Urothelium cell line (cell line): ENCODE measurements at regions not wholly inside any gene's neighbourhood (a gene's known extent, or its start where the extent isn't known, plus 50 kb on each side); places are given as distances from the start of the nearest gene placed in this dataset.

Source experiments
- DNase-seq: peaks from one replicate; pipeline ENCODE4 v3.0.0; 2011; ENCODE audit warnings: low spot score, mixed read lengths
- FAIRE-seq: peaks from 2 replicates; lab custom pipeline; 2011; peaks lifted over from hg19 to GRCh38; lab: Jason Lieb, UNC

DNA sequence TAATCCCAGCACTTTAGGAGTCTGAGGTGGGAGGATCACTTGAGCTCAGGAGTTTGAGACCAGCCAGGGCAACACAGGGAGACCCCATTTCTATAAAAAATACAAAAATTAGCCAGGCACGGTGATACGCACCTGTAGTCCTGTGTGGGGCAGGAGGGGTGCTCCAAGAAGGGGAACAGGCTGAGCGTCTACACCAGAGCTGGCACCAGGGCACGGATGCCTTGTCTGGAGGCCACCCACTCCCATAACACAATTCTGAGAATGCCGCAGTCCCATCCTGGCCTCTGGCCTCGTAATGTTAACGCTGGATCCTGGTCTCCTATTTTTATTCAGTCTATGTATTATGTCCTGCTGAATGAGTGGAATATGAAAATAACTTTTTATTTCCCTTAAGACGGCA is 161.3 kb downstream of the WSCD1 start:
- DNase-seq, result no peak
- no peak for FAIRE-seq

DNA sequence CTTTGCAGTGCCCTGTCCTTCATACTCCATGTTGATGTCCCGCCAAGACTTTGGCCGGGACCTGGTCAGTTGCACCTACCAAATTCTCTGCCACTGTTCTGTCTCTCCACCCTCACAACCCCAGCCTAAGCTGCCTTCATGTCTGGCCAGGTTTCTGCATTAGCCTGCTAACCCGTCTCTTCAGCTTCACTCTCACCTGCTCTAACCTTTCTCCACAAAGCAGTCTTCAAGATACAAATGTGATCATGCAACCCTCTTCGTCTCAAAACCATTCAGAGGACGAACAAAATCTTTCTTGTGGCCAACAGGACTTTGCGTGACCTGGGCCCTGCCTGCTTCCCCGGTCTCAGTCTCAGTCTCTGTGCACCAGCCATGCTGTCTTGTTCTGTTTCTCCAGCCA is 148.2 kb downstream of the WSCD1 start:
- FAIRE-seq, result no peak
- no peak for DNase-seq

DNA sequence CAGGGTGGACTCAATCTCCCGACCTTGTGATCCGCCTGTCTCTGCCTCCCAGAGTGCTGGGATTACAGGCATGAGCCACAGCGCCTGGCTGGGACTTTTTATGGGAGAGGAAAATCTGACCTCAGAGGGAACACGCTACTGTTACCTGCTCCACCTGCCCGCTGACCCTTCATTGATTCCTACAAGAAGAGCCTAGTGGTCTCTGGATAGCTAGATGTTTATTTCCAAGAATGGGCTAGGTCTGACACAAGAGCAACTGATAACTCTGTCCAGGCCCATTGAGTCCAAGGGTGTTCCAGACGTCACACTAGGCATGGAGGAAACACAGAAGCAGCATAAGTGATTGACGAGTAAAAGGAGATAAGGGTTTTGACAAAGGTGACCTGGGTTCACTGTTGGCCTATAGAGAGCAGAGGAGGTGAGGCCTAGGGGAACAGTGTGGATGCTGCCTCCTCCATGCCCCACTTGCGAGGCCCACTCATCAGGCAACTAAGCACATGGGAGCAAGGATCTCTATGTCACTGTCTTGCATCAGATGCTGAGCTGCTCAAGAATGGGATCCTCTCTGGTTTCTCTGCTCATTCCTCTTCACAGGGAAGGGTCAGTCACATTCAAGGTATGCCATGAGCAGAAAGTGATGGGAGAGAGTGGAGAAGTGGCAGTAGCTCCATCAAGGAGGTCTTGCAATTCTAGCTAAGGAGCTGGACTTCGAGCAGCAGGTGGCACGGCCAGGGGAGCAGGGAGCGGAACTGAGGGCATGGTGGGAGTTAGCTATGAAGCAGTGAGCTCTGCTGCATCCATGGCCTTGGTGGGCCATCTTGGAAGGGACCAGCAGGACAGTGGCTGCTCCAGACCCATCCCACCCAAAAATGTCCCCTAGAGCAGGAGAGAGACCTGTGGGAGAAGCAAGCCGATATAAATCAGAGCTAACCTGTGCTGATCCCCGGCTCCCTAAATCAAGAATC is 145.2 kb downstream of the WSCD1 start:
- FAIRE-seq (no peak), DNase-seq (no peak)

DNA sequence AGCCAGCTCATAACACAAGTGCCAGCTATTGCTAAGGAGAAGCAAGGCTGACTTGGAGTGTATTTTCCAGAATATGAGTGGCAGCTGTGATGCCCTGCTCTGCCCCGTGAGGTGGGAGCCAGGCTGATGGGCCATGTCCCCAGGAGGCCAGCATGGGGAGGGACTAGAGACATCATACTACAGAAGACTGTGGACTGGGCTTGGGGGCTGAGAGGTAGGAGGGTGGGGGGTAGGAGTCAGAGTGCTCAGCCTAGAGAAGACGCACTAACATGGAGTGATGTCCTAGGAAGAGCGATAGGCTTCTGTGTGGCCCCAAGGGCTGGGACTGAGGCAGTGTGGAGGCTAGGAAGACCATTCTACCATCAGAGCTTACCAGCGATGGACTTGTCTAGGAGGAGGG is 143.7 kb downstream of the WSCD1 start:
- FAIRE-seq, result no peak

DNA sequence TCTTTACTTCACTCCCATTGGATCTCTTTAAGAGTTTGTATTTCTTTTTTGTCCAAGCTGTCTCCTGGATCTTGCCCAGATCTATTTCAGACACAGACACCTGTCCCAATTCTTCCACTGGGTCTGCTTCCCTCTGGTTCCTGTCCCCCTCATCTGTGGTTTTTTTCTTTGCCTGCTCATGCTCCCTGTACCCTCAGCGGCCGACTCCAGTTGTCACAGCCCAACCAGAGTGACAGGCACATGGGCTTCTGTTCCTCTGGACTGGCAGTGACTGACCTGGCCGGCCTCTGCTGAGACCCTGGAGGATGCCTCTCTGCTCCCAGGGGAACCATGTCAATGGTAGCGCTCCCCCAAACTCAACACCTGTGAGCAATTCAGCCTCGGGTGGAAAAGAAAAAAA is 142.6 kb downstream of the WSCD1 start:
- FAIRE-seq (no peak), DNase-seq (no peak)

More for the DNA sequence above, 143.7 kb downstream of the WSCD1 start:
- DNase-seq, result no peak

DNA sequence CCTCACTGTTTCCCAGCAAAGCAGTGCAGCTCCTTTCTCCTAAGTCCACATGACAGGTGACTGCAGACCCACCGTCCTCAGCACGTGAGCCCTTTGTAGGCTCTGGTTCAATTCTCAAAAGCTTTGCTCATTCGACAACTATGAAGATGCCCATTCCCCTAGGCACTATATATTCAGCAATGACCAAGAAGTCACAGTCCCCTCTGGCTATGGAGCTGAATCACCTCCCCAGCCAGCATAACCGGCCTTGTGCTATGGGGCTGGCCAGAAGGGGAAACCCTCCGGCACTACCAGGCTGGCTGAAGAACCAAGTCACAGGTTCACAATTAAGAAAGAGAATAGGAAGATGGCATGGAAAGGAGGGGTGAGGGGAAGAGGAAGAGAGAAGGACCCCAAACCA is 139.7 kb downstream of the WSCD1 start:
- no peak for FAIRE-seq
- no peak for DNase-seq

DNA sequence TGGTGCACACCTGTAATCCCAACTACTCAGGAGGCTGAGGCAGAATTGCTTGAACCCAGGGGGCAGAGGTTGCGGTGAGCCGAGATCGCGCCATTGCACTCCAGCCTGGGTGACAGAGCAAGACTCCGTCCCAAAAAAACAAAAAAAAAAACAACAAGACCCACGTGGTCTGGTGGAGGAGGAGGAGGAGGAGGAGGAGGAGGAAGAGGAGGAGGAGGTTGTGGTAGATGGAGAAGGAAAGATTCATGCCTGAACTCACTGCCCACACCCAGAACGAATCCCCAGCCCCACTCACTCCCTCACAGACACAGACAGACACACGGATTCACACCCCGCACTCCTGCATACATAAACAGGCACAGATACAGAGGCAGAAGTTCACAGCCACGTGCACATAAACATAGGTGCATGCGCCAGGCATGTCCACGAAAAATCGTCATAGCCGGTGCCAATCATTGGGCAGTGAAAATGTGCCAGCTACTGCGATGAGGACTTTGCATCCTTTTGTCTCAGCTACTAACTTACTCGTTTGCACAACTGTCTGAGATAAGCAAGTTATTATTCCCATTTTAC is 138.5 kb downstream of the WSCD1 start:
- DNase-seq (no peak), FAIRE-seq (no peak)

DNA sequence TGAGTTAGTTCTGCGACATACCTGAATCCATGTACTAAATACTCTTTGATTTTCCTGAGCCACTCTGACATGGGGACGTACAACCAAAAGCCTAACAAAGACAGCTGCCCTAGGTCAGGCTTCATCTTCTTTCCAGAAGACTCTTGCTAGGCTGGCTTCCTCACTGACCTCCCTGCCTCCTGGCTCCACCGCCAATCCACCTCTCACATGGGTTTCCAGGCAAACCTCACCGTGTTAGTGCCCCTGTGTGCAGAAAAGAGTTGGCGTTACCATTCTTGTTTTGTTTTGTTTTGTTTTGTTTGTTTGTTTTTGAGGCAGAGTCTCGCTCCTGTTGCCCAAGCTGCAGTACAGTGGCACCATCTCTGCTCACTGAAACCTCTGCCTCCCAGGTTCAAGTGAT is 135.3 kb downstream of the WSCD1 start:
- no peak for DNase-seq
- no peak for FAIRE-seq

DNA sequence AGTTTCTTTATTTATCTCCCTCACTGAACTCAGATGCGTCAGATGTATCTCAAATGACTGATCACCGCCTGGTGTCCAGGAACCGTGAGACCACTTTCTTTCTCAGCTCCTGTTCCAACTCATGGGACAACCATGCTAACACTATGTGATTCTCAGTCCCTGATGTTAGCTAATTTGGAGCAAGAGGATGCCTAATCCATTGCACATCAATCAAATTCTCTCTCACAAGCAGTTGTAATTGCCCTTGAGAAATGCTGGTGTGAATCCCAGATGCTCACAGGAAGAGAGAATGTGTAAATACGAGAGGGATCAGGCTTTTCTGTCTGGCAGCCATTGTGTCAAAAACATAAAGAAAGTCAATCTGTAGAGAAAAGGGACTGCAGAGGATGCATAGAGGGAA is 134.9 kb downstream of the WSCD1 start:
- DNase-seq, result no peak
- FAIRE-seq, result no peak

DNA sequence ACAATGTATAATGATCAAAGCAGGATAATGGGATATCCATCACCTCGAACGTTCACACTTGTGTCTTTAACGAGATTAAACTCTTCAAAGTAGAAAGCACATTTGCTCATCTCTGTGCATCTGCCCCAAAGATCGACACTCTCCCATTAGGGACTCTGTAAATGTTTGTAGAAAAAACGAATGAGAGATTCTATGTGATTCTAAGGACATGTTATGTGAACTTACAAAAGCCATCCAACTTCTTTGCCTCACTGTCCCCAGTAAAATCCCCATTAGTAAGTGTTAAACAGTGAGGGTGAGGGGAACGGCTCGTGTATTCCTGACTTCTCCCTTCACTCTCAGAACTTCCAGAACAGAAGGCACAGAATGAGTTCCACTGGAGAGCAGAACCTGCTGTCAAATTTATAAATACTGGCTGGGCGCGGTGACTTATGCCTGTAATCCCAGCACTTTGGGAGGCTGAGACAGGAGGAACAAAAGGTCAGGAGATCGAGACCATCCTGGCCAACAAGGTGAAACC is 134.1 kb downstream of the WSCD1 start:
- FAIRE-seq (no peak), DNase-seq (no peak)

DNA sequence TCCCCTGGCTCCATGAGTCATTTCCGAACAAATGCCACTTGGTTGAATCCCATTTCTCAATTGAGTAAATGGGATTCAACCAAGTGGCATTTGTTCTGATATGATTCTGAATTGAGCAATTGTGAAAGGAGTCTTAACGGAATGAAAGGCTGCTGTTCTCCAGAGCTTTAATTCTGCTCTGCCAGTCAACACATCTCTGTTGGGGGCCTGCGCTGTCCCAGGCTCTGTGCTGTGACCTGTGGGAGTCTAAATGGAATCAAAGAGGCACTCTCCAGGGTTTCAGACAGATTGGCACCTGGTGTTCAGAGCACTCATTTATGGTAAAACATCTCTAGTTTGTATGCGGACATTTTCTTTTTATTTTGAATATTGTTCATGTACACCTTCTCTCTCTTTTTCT is 126.2 kb downstream of the WSCD1 start:
- no peak for DNase-seq
- FAIRE-seq, result no peak

DNA sequence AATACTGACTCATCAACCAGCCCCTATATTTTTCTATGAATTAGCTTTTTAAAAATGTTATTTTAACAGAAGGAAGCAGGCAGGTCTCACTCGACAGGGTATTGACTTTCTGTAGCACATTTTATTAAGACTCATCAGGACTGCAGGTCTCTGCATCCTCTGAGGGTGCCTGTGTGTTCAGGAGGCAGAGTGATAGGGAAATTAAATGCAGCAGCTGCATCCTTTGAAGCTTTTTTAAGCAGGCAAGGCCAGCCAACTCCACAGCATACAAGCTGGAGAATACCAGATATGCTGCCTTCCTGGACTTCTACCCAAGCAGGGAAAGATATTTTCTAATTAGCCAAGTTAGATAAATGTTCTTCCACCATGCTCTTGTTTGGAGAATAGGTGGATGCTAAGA is 124.9 kb downstream of the WSCD1 start:
- DNase-seq (no peak), FAIRE-seq (no peak)

DNA sequence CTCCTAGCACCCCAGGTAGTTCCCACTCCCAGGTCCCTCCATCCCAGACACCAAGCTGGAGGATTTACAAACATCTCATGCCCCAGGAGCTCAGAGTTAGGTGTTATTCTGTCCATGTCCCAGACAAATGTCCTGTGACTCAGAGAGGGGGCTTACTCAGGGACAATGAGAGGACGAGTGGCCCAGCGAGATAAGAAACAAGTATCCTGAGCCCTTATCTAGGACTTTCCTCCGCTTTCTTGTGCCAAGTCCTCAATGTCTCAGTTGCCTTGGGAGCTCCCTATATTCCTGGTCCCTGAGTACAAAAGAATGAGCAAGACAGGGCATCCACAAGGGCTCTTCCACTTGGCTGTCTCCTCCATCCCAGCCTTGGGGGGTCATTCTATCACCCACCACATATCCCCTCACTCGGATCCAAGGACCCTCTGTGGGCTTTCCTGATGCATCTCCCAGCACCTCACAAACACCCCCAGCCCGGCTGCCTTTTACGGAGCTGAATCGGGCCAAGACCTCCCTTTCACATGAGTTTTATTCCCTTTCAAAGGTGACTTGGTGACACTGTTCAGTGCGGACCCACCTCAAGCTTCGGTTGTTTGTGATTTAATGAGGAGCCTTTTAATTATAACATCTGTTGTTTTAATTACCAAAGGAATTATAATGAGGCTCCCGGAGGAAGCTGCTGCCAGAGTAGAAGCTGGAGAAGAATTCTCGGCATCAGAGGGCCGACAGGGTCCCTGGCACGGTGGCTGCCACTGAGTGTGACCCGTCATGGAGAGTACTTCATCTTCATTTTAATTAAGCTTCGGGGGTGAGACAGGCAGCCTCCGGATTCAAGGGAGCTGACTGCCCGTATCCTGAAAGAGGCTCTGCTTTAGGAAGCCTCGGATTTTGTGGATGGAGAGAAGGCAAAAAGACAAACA is 121.5 kb downstream of the WSCD1 start:
- DNase-seq, result no peak
- FAIRE-seq, result no peak

DNA sequence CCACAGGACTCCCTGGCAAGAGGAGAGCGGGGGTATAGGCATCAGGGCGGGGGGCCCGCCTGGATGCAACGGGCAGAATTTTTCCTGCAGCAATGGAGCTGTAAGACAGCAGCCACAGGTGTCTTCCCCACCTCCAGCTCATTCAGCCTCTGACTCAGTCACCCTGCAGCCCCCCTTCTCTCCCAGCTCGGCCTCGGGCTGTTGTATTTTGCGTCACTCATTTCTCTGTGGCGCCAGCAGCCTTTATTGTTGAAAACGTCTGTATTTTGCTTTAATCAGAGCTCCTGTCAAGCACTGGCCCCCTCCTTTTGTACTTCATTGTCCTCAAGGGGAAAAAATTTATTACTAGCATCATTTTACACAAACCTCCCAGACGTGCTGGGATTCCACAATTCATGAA is 117.7 kb downstream of the WSCD1 start:
- DNase-seq (peak; percentile 59), FAIRE-seq (no peak)

DNA sequence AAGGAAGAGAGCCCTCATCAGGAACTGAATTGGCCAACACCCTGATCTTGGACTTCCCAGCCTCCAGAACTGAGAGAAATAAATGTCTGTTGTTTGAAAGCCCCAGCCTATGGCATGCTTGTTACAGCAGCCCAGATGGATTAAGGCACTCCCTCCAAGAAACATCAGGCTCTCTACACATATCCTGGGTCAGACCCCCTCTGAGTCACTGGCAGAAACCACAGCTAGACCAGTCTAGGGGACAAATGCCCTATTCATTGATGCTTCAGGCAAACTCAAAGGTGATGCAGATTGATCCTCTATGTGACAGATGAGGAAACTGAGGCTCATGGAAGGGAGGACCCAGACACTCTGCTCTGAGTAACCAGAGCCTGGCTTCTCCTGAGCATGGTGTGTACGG is 116.8 kb downstream of the WSCD1 start:
- FAIRE-seq, result no peak
- peak; percentile 27 for DNase-seq

DNA sequence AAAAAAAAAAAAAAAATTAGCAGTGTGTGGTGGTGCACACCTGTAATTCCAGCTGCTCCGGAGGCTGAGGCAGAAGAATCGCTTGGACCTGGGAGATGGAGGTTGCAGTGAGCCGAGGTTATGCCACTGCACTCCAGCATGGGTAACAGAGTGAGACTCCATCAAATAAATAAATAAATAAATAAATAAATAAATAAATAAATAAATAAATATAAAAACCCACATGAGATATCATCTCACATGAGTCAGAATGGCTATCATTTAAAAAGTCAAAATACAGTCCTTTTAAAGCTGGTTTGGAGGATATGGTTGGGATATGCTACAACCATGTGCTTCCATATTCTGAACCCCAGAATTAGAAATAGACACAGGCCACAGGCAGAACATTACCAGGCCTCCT is 114.3 kb downstream of the WSCD1 start:
- DNase-seq (no peak), FAIRE-seq (no peak)

DNA sequence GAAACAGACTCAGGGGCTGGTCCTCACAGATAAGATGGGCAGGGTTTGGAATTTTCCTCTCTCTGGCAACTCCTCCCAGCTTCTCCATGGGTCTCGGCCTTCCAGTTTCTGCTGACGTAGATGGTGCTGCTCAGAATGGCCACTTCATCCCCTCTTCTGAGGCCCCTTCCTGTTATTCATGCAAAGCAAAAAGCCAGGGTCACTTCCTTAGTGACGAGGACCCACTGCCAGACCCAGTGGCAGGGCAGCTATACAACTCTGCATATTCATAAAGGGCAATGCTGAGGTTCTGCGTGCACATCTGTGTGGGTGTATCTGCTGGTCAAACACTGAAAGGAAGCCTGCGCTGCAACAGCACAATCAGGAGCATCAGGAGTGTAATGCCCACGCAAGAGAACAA is 108.8 kb downstream of the WSCD1 start:
- FAIRE-seq (no peak), DNase-seq (no peak)

DNA sequence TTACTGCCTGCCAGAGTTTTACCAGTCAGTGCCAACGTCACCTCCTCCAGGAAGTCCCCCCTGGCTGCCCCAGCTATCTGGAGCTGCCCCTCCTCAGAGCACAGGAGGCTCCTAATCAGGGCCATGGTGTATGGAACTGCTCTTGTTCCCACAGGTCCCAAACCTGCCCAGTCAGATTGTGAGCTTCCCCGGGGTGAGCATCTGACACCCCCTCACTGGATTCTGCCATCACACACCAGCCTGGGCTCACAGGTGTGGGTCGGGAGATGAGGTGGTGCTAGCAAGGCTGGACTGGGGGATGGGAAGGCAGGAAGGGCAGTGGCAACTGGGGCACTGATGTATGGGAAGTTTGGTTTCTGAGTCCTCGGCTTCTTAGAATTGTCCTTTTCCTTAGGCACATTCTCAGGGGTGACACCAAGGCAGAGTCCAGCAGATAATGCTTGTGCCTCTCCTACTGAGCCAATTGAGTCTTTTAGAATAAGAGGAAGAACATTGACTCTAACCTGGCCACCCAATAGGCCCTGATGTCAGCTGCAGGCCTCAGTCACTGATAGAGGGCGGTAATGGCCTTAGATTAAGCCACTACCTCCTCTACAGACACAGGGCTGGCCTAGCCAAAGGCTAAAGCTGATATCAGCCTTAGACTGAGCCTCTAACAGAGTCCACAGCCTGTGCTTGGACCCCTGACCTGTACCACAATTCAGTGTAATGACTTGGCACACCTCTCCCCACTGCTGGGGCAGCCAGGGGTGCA is 107.9 kb downstream of the WSCD1 start:
- no peak for FAIRE-seq
- DNase-seq, result no peak
